ENCODE measurements at regions not wholly inside any gene's neighbourhood (a gene's known extent, or its start where the extent isn't known, plus 50 kb on each side); places are given as distances from the start of the nearest gene placed in this dataset.

- intact Hi-C loops (cut with DNase I): no loop called here
- TF ChIP-seq CTCF (IDR thresholded peaks at IDR 0.05): no peak
- no peak overlapping the region for H3K4me3 ChIP-seq
- no peaks in the 10 kb centered on the region for H3K36me3 ChIP-seq (ENCODE audit: insufficient read depth in 1 of 2, low read depth in 1 of 2)
- no peaks in the 10 kb centered on the region for H3K27me3 ChIP-seq (ENCODE audit: insufficient read depth in 3 of 3, low read length in 2 of 3)
- no peaks in the 10 kb centered on the region for H3K4me1 ChIP-seq
- H3K27ac ChIP-seq: no peak overlapping the region
- no peaks in the 10 kb centered on the region for H3K9me3 ChIP-seq
- ATAC-seq (no peak), DNase-seq (no peak)
- WGBS, 3 donors: 80 to 90% (median 86%) methylated on average over 4 of the region's 4 CpGs
These were observed 762.9 kb downstream of the LTN1 start for GRCh38 chr21:28229814-28230213.

- intact Hi-C loops (cut with DNase I): no loop called here
- TF ChIP-seq CTCF (IDR thresholded peaks at IDR 0.05): no peak
- no peaks in the 10 kb centered on the region for H3K36me3 ChIP-seq (ENCODE audit: insufficient read depth in 1 of 2, low read depth in 1 of 2)
These were observed 764.1 kb downstream of the LTN1 start for GRCh38 chr21:28228636-28228995.

GRCh38 chr21:28227881-28228635 lies 764.6 kb downstream of the LTN1 start:
- H3K9me3 ChIP-seq: no peaks in the 10 kb centered on the region
- no peak for DNase-seq
- intact Hi-C loops (cut with DNase I): no loop called here
- no peak for TF ChIP-seq CTCF (IDR thresholded peaks at IDR 0.05)
- H3K27me3 ChIP-seq (ENCODE audit: insufficient read depth in 3 of 3, low read length in 2 of 3): no peaks in the 10 kb centered on the region
- no peak for ATAC-seq
- no peaks in the 10 kb centered on the region for H3K4me1 ChIP-seq
- H3K36me3 ChIP-seq (ENCODE audit: insufficient read depth in 1 of 2, low read depth in 1 of 2): no peaks in the 10 kb centered on the region
- no peak overlapping the region for H3K27ac ChIP-seq
- WGBS, 3 donors: 76 to 81% (median 78%) methylated on average over 4 of the region's 4 CpGs
- no peak overlapping the region for H3K4me3 ChIP-seq

More at GRCh38 chr21:28228636-28228995, 764.1 kb downstream of the LTN1 start:
- H3K4me3 ChIP-seq: no peak overlapping the region
- H3K27ac ChIP-seq: no peak overlapping the region
- H3K9me3 ChIP-seq: no peaks in the 10 kb centered on the region
- no peaks in the 10 kb centered on the region for H3K4me1 ChIP-seq
- no peak for DNase-seq
- no peaks in the 10 kb centered on the region for H3K27me3 ChIP-seq (ENCODE audit: insufficient read depth in 3 of 3, low read length in 2 of 3)
- 78 to 88% (median 86%) methylated on average over 2 of the region's 2 CpGs for WGBS, 3 donors
- no peak for ATAC-seq

GRCh38 chr21:28226563-28226962 lies 766.1 kb downstream of the LTN1 start:
- no peak for TF ChIP-seq CTCF (IDR thresholded peaks at IDR 0.05)
- intact Hi-C loops (cut with DNase I): no loop called here
- ATAC-seq: no peak

More at GRCh38 chr21:28226563-28226962, 766.1 kb downstream of the LTN1 start:
- Histone ChIP-seq H3K27me3 (ENCODE audit: insufficient read depth in 3 of 3, low read length in 2 of 3) (no peaks in the 10 kb centered on the region), H3K4me1 (no peaks in the 10 kb centered on the region), H3K9me3 (no peaks in the 10 kb centered on the region), H3K36me3 (ENCODE audit: insufficient read depth in 1 of 2, low read depth in 1 of 2) (no peaks in the 10 kb centered on the region), H3K4me3 (no peak overlapping the region), H3K27ac (no peak overlapping the region)
- DNase-seq: no peak
- WGBS, 3 donors: 82 to 96% (median 84%) methylated on average over 2 of the region's 2 CpGs

All from psoas muscle (tissue), 7 donors.